ENCODE measurements at regions not wholly inside any gene's neighbourhood (a gene's known extent, or its start where the extent isn't known, plus 50 kb on each side); places are given as distances from the start of the nearest gene placed in this dataset.

DNA sequence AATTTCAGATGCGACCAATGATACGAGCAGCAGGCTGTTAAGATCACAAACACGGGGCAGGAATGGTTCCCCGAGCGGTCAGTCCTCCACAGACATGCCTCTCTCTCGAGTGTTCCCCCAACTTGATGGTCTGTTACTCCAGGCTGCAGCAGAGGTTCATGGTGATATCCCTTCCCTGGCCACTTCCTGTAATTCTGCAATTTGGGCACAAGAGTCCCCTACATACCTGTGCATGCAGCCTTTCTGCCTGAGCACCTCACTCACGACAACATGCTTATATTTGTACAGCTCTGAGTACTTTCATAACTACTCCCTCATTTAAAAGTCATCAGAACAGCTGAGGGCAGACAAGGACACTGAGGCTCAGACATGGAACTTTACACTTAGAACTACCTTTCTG, 408.1 kb upstream of the NR2F2 start:
- no peak for DNase-seq (ENCODE audit: low read depth)

- no peak for DNase-seq (ENCODE audit: low read depth)
These were observed 406.7 kb upstream of the NR2F2 start for GRCh38 chr15:95923792-95924191.

DNA sequence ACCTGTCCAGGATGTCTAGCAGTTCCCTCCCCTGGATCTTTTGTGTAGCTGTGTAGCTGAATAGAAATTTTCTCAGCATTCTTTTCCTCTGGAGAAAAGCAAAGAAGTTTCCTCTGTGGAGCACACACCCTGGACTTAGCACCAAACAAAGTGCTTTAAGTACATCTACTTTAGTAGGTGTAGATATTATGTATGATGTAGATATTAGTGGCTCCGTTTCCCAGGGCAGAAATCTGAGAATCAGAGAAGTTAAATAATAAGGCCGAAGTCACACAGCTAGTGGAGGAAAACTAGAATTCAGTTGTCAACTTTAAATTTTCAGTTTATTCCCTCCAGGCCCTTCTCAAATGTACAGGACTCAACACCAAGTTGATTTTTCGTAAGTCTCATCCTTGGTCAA, 401.7 kb upstream of the NR2F2 start:
- DNase-seq (ENCODE audit: low read depth) = no peak

DNA sequence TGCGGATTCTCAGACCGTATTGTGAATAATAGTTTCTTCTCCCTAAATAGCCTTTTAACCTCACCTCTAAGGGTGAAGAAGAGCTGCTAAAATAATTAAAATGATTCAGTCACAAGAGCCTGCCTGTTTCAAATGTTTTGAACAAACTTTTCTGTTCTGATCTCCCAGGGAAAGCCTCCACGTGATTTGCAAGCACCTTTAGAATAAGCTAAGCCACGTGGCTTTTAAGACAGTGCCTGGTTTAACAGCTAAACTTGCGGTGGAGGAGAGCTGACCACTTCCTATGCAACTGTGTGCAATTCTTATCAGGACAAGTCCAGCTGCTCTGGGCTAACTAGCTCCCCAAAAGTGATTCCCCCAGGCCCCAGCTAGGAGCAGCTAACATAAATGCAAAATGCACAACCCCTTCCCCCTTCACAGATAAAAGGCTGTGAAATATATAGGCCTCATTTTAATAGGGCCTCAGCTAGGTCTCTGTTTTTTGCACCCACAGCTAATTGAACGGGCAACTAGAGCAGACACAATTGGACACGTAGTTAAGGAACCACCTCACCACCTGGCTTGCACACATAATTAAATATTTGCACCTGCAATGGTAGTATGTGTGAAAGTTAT, 401.2 kb upstream of the NR2F2 start:
- no peak for DNase-seq (ENCODE audit: low read depth)

DNA sequence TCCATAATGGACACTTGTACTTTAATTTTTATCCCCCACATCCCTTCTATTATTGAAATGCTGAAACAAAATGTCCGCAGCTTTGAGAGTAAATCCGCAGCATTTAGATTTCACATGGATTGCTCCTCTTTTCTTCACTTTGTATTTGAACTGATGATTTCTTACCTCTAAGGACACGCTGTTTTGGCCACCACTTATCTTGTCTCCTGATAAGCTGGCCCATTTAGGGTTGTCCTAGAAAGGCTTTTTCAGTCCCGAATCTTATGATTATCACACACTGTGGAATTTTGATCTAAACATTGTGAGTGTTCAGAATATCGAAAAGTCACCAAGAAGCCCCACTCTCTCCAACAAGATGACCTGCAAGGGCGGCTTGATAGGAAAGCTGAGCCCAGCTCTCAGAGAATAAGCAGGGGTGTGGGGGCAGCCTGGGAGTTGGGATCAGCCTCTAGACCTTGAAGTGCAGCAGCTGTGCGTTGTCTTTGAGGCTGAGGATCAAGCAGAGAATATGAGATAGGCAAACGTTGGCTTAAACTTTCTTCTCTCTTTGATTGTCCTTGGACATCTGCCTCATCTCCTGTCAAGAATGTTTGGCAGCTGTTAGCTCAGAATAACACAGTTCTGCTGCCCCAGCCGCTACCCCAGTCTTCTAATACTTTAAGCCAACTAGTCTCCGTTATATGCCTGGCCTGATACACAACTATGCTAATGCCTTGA, 399.7 kb upstream of the NR2F2 start:
- no peak for DNase-seq (ENCODE audit: low read depth)

DNA sequence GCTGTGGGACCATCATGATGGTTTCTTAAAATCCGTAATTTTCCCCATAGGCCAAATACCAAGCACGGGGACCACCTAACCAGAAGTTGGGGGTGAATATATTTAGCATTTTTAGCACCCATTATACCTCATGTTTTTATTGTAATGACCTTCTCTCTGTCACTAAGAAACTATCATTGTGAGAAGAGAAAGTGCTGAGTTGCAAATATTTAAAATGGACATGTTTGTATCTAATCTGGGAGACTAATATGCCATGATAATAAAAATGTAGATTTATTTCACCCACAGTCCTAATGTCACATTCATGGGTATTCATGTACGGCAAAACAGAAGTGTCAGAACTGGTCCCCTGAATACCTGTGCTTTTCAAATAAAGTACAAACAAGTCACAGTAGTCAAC, 398.9 kb upstream of the NR2F2 start:
- no peak for DNase-seq (ENCODE audit: low read depth)

- DNase-seq (ENCODE audit: low read depth) = no peak
These were observed 398.4 kb upstream of the NR2F2 start for GRCh38 chr15:95932141-95932540.

- DNase-seq (ENCODE audit: low read depth) = peak; percentile 23
These were observed 397.8 kb upstream of the NR2F2 start for GRCh38 chr15:95932676-95933075.

GRCh38 chr15:95935852-95936251, 394.6 kb upstream of the NR2F2 start:
- DNase-seq (ENCODE audit: low read depth) = no peak

- DNase-seq (ENCODE audit: low read depth) = no peak
These were observed 393.4 kb upstream of the NR2F2 start for GRCh38 chr15:95937128-95937528.

DNA sequence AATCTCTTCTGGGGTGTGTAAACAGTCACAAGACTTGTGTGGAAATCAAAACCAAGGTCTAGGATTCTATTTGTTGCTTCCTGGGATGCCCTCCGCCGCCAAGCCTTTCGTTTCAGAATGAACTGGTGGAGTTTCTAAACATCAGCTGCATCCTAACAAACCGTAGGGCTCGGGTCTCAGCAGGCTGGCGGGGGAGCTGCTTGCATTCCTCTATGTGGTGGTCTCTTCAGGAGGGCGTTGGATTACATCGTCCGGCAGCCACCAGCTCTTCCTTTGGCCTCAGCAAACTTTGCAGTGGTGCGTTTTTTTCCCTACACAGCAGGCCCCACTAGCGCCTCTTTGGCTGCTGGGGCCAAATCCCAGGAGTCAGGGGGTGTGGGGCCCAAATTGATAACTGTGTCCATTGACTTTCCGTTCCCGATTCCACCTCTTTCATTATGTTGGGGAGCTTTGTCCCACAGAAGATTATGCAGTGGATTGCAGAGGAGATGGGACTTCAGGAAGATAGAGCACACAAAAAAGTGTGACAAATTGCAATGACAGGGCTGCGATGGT, 390.0 kb upstream of the NR2F2 start:
- no peak for DNase-seq (ENCODE audit: low read depth)

DNA sequence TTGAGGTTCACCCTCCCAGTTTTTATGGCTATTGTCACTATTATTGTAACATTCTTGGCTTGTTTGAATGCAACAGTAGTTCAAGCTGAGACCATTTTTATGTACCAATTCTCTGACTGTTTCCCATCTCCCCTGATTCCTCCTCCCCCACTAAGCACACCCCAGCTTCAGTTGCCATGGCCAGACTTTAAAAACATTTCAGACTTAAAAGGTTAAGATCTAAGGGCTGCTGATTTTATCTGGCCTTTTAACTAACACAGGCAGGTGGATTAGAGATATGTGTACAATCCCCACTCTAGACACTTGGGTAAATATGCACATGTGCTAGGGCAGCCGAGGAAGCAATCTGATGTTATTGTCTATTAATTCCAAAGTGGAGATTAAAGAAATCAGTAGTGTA, 386.3 kb upstream of the NR2F2 start:
- no peak for DNase-seq (ENCODE audit: low read depth)

DNA sequence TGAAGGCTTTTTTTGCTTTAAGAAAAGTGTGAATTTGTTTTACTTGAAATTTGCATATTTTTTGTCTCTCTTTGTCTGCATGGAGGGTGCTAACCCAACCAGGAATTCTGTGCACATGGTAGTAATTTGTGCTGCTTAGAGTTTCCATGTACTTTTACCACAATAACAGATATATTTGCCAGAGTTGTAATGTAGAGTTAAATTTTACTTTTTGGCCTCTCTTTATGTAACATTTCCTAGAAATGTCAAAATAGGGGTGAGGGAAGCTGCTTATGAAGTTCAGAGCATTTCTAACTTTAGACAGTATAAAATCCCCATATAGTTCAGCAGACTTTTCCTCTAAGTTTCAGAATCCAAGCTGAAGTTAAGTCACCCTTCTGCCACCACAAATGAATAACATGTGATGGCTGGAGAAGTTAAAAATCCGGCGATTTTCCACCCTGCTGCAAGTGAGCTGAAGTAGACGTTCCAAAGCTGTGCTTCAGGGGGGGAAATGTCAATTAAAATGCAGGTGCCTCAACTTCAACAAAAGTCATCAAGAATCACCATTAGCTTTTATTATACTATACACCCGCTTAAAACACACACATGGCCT, 385.7 kb upstream of the NR2F2 start:
- no peak for DNase-seq (ENCODE audit: low read depth)

DNA sequence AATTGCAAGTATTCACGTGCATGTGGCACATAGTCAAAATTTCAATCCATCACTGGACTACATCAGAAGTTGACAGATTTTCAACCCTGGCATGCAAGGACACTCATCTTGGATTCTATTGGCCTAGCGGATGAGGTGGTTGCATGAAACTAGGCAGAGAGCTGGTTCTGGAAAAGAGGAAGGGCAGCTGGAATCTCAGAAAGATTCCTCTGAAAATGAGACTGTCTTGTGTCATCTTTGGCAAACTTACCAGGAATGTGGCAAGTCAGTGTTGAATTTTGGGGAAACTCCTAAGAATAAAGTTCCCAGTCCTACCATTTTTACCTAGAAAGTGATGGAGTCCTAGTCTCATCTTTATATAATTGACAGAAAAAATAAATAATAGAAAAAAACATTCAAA, 384.3 kb upstream of the NR2F2 start:
- no peak for DNase-seq (ENCODE audit: low read depth)

DNA sequence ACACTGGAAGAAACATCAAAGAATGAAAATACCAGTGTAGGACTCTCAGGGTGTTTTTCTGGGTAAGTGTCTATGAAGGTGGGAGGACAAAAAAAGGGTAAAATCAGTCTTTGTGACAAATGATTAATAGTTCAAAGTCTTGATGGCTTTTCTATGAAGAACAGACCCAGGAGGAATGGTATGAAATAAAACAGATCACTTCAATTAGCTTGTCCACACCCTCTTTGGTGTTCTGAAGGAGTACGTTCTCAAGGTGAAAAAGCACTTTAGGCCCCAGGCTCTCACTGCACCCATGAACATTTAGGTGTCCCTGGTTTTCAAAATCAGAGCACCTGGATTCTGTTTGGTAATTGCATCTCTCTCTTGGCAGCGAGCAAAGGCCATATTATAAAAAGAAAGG, 383.6 kb upstream of the NR2F2 start:
- no peak for DNase-seq (ENCODE audit: low read depth)

- no peak for DNase-seq (ENCODE audit: low read depth)
These were observed 382.1 kb upstream of the NR2F2 start for GRCh38 chr15:95948411-95948810.

DNA sequence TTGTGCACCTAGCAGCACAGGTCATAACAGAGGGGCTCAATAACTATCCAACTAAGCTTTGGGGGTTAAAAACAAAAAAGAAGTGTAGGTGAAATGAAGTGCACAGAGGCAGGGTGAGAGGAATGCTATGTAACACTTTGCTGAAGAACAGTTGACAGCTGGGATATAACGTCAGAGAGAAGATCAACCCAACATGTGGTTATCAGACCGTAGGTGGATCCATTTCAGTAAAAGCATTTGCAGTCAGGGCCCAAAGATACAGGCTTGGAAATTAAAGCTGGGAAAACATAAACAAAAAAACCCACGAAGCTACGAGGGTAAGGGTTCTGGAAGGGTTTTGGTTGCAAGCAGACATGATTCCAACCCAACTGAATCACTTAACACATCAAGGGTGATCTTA, 377.5 kb upstream of the NR2F2 start:
- no peak for DNase-seq (ENCODE audit: low read depth)

GRCh38 chr15:95957861-95958260, 372.6 kb upstream of the NR2F2 start:
- DNase-seq (ENCODE audit: low read depth) = no peak

GRCh38 chr15:95958382-95958781, 372.1 kb upstream of the NR2F2 start:
- DNase-seq (ENCODE audit: low read depth) = no peak

DNA sequence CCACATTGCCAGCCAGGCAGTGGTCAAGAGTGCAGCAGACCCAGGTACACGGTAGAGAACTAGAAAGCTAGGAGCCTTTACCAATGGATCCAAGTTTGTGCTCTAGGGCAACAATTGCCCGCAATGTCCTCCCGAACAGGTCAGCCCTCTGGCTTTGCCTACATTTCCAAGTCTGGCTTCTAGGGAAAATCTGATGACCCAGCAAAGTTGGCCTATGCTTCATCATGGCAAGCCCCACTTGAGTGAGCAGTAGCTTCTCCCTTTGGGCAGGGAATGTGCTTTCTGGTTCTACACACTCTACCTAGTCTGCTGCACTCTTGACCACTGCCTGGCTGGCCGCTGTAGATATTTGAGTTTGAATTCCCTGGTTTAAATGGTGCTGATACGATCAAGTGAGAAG, 361.6 kb upstream of the NR2F2 start:
- DNase-seq (ENCODE audit: low read depth) = no peak

DNA sequence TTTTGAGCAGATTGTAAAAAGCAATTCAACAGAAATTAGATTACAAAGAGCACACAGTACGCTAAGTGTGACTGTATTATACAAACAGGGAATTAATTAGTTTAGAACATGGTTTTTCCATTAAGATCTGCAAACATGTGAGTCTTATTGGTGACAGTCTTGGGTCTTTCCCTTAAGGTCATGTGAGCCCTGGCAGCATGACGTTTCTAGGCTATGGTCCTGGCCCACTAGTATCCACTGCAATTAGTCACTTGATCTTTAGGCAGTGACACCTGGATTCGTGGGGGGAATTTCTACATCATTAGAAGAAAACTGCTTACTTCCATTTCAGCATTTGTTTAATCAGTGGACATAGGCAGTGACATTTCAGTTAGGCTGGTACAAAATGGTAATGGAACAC, 360.2 kb upstream of the NR2F2 start:
- DNase-seq (ENCODE audit: low read depth) = no peak

- DNase-seq (ENCODE audit: low read depth) = peak; percentile 10
These were observed 358.4 kb upstream of the NR2F2 start for GRCh38 chr15:95972041-95972553.

DNA sequence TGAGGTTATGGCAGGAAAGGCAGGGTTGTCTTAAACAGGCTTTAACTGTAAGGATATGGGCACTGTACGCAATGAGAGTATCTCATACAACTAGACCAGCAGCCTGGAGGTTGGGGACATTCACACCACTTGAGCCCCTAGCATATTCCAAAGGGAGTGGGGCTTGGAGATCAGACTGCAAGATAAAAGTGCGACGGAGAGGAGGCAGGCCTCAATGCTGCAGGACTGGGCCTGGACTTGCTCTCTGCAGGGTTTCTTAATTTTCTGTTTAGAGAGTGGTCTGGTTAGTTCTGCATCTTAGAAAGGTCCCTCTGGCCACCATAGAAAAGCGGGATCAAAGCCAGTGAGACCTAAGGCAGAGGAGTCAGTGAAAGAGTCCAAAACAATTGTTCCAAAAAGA, 357.7 kb upstream of the NR2F2 start:
- no peak for DNase-seq (ENCODE audit: low read depth)
